Kidney (tissue), 13 donors: ENCODE measurements at regions not wholly inside any gene's neighbourhood (a gene's known extent, or its start where the extent isn't known, plus 50 kb on each side); places are given as distances from the start of the nearest gene placed in this dataset.
"Not testable (repeated sequence)": the region's sequence is repeated elsewhere in the genome, so short reads cannot be mapped to it uniquely, and the experiment has no call there.

Source experiments
- DNase-seq, 5 donors: peaks; one replicate each; pipeline ENCODE4 v3.0.0-alpha.2; 2013 to 2020
- FAIRE-seq: peaks from 2 replicates; lab custom pipeline; 2012; peaks lifted over from hg19 to GRCh38; lab: Jason Lieb, UNC
- H3K27ac ChIP-seq, 2 donors: one replicate each; pipeline ENCODE4 v1.7.0; 2013; ENCODE audit warnings: low read depth in 2 of 2, low read length in 2 of 2, inconsistent platforms in 1 of 2
- H3K27me3 ChIP-seq: one replicate; pipeline ENCODE4 v1.7.1; 2013; ENCODE audit warnings: low read length, inconsistent platforms; ENCODE audit not compliant: control insufficient read depth, insufficient read depth
- H3K36me3 ChIP-seq, 3 donors: one replicate each; pipeline versions ENCODE4 v1.7.0 to v1.7.1; 2013; ENCODE audit warnings: low read length in 3 of 3, control low read depth in 1 of 3, inconsistent platforms in 1 of 3; ENCODE audit not compliant: insufficient read depth in 3 of 3, control insufficient read depth in 2 of 3
- H3K4me1 ChIP-seq, 3 donors: one replicate each; pipeline versions ENCODE4 v1.7.0 to v1.7.1; 2013; ENCODE audit warnings: low read length in 3 of 3, inconsistent platforms in 1 of 3, low read depth in 1 of 3; ENCODE audit not compliant: control insufficient read depth in 2 of 3, insufficient read depth in 2 of 3
- H3K4me3 ChIP-seq, 3 donors: one replicate each; pipeline versions ENCODE4 v1.7.0 to v1.8.1; 2013; ENCODE audit warnings: low read length in 3 of 3, control low read depth in 1 of 3, inconsistent platforms in 1 of 3
- H3K9ac ChIP-seq, 3 donors: one replicate each; pipeline versions ENCODE4 v1.7.0 to v1.7.1; 2013; ENCODE audit warnings: low read length in 3 of 3, control low read depth in 1 of 3, inconsistent platforms in 1 of 3
- H3K9me3 ChIP-seq, 3 donors: one replicate each; pipeline versions ENCODE4 v1.7.0 to v1.7.1; 2013; ENCODE audit warnings: low read length in 3 of 3, control low read depth in 1 of 3, inconsistent platforms in 1 of 3; ENCODE audit not compliant: control insufficient read depth in 2 of 3, insufficient read depth in 1 of 3
- CTCF ChIP-seq: IDR thresholded peaks from 3 replicates; pipeline ENCODE4 v1.5.1; 2012; ENCODE audit warnings: mild to moderate bottlenecking, moderate library complexity, borderline replicate concordance; ENCODE audit not compliant: insufficient read depth; ENCODE audit errors: extremely low read depth
- intact Hi-C: fragments of 100-400 bp; cut with DNase I; formaldehyde crosslinking; loops from one replicate; pipeline ENCODE4 v1.11.1; 2022
- donor health status: control.
- donor health status: control.
- donor health status: control.
- donor health status: control.
- donor health status: control.
- donor health status: DM: yes; HTN: yes; CAD: no.
- donor health status: Normal renal cell carcinoma (clear cell type).

GRCh38 chr11:10955616-10956015, 97.8 kb upstream of the ZBED5 start:
- H3K27ac ChIP-seq = no peak overlapping the region
- H3K9me3 ChIP-seq = no peaks in the 10 kb centered on the region
- H3K36me3 ChIP-seq = no peaks in the 10 kb centered on the region
- FAIRE-seq = no peak
- no peak overlapping the region for H3K9ac ChIP-seq
- TF ChIP-seq CTCF = no peak
- no peak for DNase-seq
- H3K4me1 ChIP-seq = no peaks in the 10 kb centered on the region
- H3K27me3 ChIP-seq = no peaks in the 10 kb centered on the region
- intact Hi-C loops = no loop called here
- no peak overlapping the region for H3K4me3 ChIP-seq

- H3K9ac ChIP-seq = no peak overlapping the region
- no peak overlapping the region for H3K4me3 ChIP-seq
- intact Hi-C loops = no loop called here
- no peaks in the 10 kb centered on the region for H3K4me1 ChIP-seq
- no peak overlapping the region for H3K27ac ChIP-seq
- no peaks in the 10 kb centered on the region for H3K9me3 ChIP-seq
- H3K27me3 ChIP-seq = no peaks in the 10 kb centered on the region
- DNase-seq (no peak), FAIRE-seq (no peak)
- no peaks in the 10 kb centered on the region for H3K36me3 ChIP-seq
- no peak for TF ChIP-seq CTCF
Observed at GRCh38 chr11:10954184-10954583, 96.3 kb upstream of the ZBED5 start.

GRCh38 chr11:10952872-10953271, 95.0 kb upstream of the ZBED5 start:
- H3K36me3 ChIP-seq = no peaks in the 10 kb centered on the region
- H3K9me3 ChIP-seq = no peaks in the 10 kb centered on the region
- H3K27me3 ChIP-seq = no peaks in the 10 kb centered on the region
- TF ChIP-seq CTCF = no peak
- no peak overlapping the region for H3K4me3 ChIP-seq
- H3K4me1 ChIP-seq = no peaks in the 10 kb centered on the region
- DNase-seq = no peak
- H3K9ac ChIP-seq = no peak overlapping the region
- H3K27ac ChIP-seq = no peak overlapping the region
- FAIRE-seq = no peak
- intact Hi-C loops = no loop called here

- DNase-seq, intact Hi-C loops, H3K36me3 ChIP-seq, H3K27ac ChIP-seq, H3K27me3 ChIP-seq, H3K9me3 ChIP-seq, H3K4me1 ChIP-seq, FAIRE-seq, H3K9ac ChIP-seq, H3K4me3 ChIP-seq: not testable (repeated sequence)
Observed at GRCh38 chr11:10947935-10948334, 90.1 kb upstream of the ZBED5 start.
